Astrocyte (in vitro differentiated cells and primary cell): ENCODE measurements at regions not wholly inside any gene's neighbourhood (a gene's known extent, or its start where the extent isn't known, plus 50 kb on each side); places are given as distances from the start of the nearest gene placed in this dataset.
"Not testable (repeated sequence)": the region's sequence is repeated elsewhere in the genome, so short reads cannot be mapped to it uniquely, and the experiment has no call there.

Experiments used
- DNase-seq: peaks from one replicate; pipeline ENCODE4 v3.0.0-alpha.2; 2010; ENCODE audit warnings: low read depth
- FAIRE-seq: peaks from 2 replicates; lab custom pipeline; 2011; peaks lifted over from hg19 to GRCh38; lab: Jason Lieb, UNC
- H2AFZ ChIP-seq: 2 replicates; pipeline ENCODE4 v1.6.0; 2012; ENCODE audit warnings: low read depth, low read length, inconsistent platforms
- H3K27ac ChIP-seq: 2 replicates; pipeline ENCODE4 v1.5.1; 2011; ENCODE audit warnings: low read depth, low read length, inconsistent platforms
- H3K27me3 ChIP-seq: 2 replicates; pipeline ENCODE4 v1.6.0; 2011; ENCODE audit warnings: low read length, inconsistent platforms; ENCODE audit not compliant: insufficient read depth
- H3K36me3 ChIP-seq: 2 replicates; pipeline ENCODE4 v1.5.1; 2011; ENCODE audit warnings: low read length, inconsistent platforms; ENCODE audit not compliant: insufficient read depth
- H3K4me1 ChIP-seq: 2 replicates; pipeline ENCODE4 v1.5.1; 2011; ENCODE audit warnings: low read length, inconsistent platforms; ENCODE audit not compliant: insufficient read depth
- H3K4me2 ChIP-seq: 2 replicates; pipeline ENCODE4 v1.6.0; 2012; ENCODE audit warnings: low read length, inconsistent platforms
- H3K4me3 ChIP-seq: 2 replicates; pipeline ENCODE4 v1.5.1; 2011; ENCODE audit warnings: low read depth, mild to moderate bottlenecking, low read length, inconsistent platforms; ENCODE audit not compliant: insufficient read depth
- H3K79me2 ChIP-seq: 2 replicates; pipeline ENCODE4 v1.6.0; 2012; ENCODE audit warnings: mild to moderate bottlenecking, low read length, inconsistent platforms; ENCODE audit not compliant: insufficient read depth
- H3K9ac ChIP-seq: 2 replicates; pipeline ENCODE4 v1.6.0; 2012; ENCODE audit warnings: mild to moderate bottlenecking, low read length, inconsistent platforms
- H3K9me3 ChIP-seq: 2 replicates; pipeline ENCODE4 v1.5.1; 2012; ENCODE audit warnings: low read depth, mild to moderate bottlenecking, low read length, inconsistent platforms; ENCODE audit not compliant: insufficient read depth
- H4K20me1 ChIP-seq: 2 replicates; pipeline ENCODE4 v1.6.0; 2012; ENCODE audit warnings: low read length, inconsistent platforms; ENCODE audit not compliant: insufficient read depth
- H3K27ac Mint-ChIP-seq: one replicate; pipeline ENCODE4 v1.8.0; 2021; ENCODE audit warnings: mild to moderate bottlenecking, mixed read lengths; ENCODE audit not compliant: unreplicated experiment
- H3K27me3 Mint-ChIP-seq: one replicate; pipeline ENCODE4 v1.8.0; 2021; ENCODE audit warnings: low read depth, mixed read lengths; ENCODE audit not compliant: unreplicated experiment
- H3K36me3 Mint-ChIP-seq: one replicate; pipeline ENCODE4 v1.8.0; 2021; ENCODE audit warnings: low read depth, mixed read lengths; ENCODE audit not compliant: unreplicated experiment
- H3K4me1 Mint-ChIP-seq: one replicate; pipeline ENCODE4 v1.8.0; 2021; ENCODE audit warnings: low read depth, mixed read lengths; ENCODE audit not compliant: unreplicated experiment
- H3K4me3 Mint-ChIP-seq: one replicate; pipeline ENCODE4 v1.8.0; 2021; ENCODE audit warnings: mild to moderate bottlenecking, moderate library complexity, mixed read lengths; ENCODE audit not compliant: unreplicated experiment
- H3K9me3 Mint-ChIP-seq: one replicate; pipeline ENCODE4 v1.8.0; 2021; ENCODE audit warnings: mild to moderate bottlenecking, mixed read lengths; ENCODE audit not compliant: unreplicated experiment
- EZH2 ChIP-seq: IDR thresholded peaks from 2 replicates; pipeline ENCODE4 v1.6.1; 2012; ENCODE audit warnings: mild to moderate bottlenecking, low read length, inconsistent platforms; ENCODE audit not compliant: insufficient read depth
- TF ChIP-seq, protein P1 (sequence below): IDR thresholded peaks from 2 replicates; pipeline ENCODE4 v1.5.1; 2011; ENCODE audit warnings: low read depth, mild to moderate bottlenecking, inconsistent platforms, low read length, moderate library complexity; ENCODE audit not compliant: insufficient read depth

DNA sequence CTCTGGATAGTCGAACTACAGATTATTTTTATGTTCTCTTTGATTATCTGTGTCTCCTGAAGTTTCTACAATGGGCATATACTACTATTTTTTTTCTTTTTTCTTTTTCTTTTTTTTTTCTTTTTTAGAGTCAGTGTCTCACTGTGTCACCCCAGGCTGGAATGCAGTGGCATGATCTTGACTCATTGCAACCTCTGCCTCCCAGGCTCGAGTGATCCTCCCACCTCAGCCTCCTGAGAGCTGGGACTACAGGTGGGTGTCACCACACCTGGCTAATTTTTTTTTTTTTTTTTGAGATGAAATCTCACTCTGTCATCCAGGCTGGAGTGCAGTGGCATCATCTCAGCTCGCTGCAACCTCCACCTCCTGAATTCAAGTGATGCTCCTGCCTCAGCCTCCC is 250.7 kb upstream of the KAZN start:
- no peaks in the 10 kb centered on the region for H3K9me3 ChIP-seq
- no peaks in the 10 kb centered on the region for H3K79me2 ChIP-seq
- H3K9ac ChIP-seq, result no peak overlapping the region
- Mint-ChIP-seq H3K9me3 (no peaks in the 10 kb centered on the region), H3K27me3 (peaks cover 3% of the 10 kb centered on the region), H3K36me3 (no peaks in the 10 kb centered on the region), H3K4me1 (peaks cover 10% of the 10 kb centered on the region), H3K27ac (no peak overlapping the region), H3K4me3 (no peak overlapping the region)
- H3K4me3 ChIP-seq, result no peak overlapping the region
- H3K27ac ChIP-seq, result no peak overlapping the region
- peaks cover 4% of the 10 kb centered on the region for H3K4me1 ChIP-seq
- H2AFZ ChIP-seq, result no peak overlapping the region
- DNase-seq (no peak), FAIRE-seq (no peak)
- TF ChIP-seq, protein P1, sequence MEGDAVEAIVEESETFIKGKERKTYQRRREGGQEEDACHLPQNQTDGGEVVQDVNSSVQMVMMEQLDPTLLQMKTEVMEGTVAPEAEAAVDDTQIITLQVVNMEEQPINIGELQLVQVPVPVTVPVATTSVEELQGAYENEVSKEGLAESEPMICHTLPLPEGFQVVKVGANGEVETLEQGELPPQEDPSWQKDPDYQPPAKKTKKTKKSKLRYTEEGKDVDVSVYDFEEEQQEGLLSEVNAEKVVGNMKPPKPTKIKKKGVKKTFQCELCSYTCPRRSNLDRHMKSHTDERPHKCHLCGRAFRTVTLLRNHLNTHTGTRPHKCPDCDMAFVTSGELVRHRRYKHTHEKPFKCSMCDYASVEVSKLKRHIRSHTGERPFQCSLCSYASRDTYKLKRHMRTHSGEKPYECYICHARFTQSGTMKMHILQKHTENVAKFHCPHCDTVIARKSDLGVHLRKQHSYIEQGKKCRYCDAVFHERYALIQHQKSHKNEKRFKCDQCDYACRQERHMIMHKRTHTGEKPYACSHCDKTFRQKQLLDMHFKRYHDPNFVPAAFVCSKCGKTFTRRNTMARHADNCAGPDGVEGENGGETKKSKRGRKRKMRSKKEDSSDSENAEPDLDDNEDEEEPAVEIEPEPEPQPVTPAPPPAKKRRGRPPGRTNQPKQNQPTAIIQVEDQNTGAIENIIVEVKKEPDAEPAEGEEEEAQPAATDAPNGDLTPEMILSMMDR, result no peak
- TF ChIP-seq EZH2, result no peak
- H3K27me3 ChIP-seq, result no peaks in the 10 kb centered on the region
- no peaks in the 10 kb centered on the region for H3K36me3 ChIP-seq
- H3K4me2 ChIP-seq, result no peak overlapping the region
- H4K20me1 ChIP-seq, result no peaks in the 10 kb centered on the region

DNA sequence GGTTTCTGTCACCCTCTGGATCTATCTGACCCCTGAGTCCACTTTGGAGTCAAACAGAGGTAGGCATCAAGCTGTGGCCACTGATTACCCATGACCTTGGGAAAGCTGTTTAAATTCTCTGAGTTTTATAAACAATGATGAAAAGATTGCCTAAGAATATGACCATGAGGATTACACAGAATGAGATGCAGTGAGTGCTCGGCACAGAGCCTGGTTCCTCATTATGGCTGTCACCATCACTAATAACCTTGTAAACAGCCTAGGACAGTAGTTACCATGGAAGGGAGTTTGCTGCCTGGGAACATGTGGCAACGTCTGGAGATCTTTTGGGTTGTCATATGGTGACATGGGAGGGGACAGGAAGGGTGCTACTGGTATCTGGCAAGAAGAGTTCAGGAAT is 248.3 kb upstream of the KAZN start:
- Histone ChIP-seq H3K4me2 (no peak overlapping the region), H3K79me2 (no peaks in the 10 kb centered on the region), H4K20me1 (no peaks in the 10 kb centered on the region), H3K27me3 (no peaks in the 10 kb centered on the region), H2AFZ (no peak overlapping the region), H3K4me3 (no peak overlapping the region), H3K9ac (no peak overlapping the region), H3K36me3 (no peaks in the 10 kb centered on the region), H3K27ac (no peak overlapping the region), H3K9me3 (no peaks in the 10 kb centered on the region), H3K4me1 (peaks cover 4% of the 10 kb centered on the region)
- H3K27ac Mint-ChIP-seq, result no peak overlapping the region
- H3K27me3 Mint-ChIP-seq, result peaks cover 3% of the 10 kb centered on the region
- no peak for DNase-seq
- no peaks in the 10 kb centered on the region for H3K36me3 Mint-ChIP-seq
- FAIRE-seq, result no peak
- peaks cover 10% of the 10 kb centered on the region for H3K4me1 Mint-ChIP-seq
- no peaks in the 10 kb centered on the region for H3K9me3 Mint-ChIP-seq
- TF ChIP-seq EZH2, result no peak
- TF ChIP-seq, protein P1, result no peak
- no peak overlapping the region for H3K4me3 Mint-ChIP-seq

DNA sequence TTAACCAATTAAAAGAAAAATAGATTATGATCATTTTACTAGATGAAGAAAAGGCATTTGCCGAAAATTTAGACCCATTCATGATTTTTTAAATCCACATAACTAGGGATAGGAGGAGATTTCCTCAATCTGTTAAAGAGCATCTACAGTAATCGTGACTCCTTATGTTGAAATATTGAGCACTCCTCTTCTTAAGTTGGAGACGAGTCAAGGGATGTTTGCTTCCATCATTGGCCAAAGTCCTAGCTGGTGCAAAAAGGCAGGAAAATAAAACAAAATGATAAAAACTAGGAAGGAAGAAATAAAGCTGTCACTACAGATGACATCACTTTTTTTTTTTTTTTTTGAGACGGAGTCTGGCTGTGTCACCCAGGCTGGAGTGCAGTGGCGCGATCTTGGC is 245.6 kb upstream of the KAZN start:
- H3K36me3 Mint-ChIP-seq, result no peaks in the 10 kb centered on the region
- H3K27ac ChIP-seq, result no peak overlapping the region
- TF ChIP-seq, protein P1, result no peak
- no peak for TF ChIP-seq EZH2
- H3K4me2 ChIP-seq, result no peak overlapping the region
- no peak for DNase-seq
- H3K4me3 Mint-ChIP-seq, result no peak overlapping the region
- no peaks in the 10 kb centered on the region for H4K20me1 ChIP-seq
- H3K4me1 Mint-ChIP-seq, result no peaks in the 10 kb centered on the region
- no peaks in the 10 kb centered on the region for H3K27me3 ChIP-seq
- H3K27me3 Mint-ChIP-seq, result peaks cover 3% of the 10 kb centered on the region
- H3K4me1 ChIP-seq, result no peaks in the 10 kb centered on the region
- H3K9me3 ChIP-seq, result no peaks in the 10 kb centered on the region
- no peak overlapping the region for H3K27ac Mint-ChIP-seq
- H3K9ac ChIP-seq, result no peak overlapping the region
- no peak overlapping the region for H2AFZ ChIP-seq
- H3K9me3 Mint-ChIP-seq, result peaks cover 10% of the 10 kb centered on the region
- H3K36me3 ChIP-seq, result no peaks in the 10 kb centered on the region
- H3K79me2 ChIP-seq, result no peaks in the 10 kb centered on the region
- H3K4me3 ChIP-seq, result no peak overlapping the region
- FAIRE-seq, result no peak

DNA sequence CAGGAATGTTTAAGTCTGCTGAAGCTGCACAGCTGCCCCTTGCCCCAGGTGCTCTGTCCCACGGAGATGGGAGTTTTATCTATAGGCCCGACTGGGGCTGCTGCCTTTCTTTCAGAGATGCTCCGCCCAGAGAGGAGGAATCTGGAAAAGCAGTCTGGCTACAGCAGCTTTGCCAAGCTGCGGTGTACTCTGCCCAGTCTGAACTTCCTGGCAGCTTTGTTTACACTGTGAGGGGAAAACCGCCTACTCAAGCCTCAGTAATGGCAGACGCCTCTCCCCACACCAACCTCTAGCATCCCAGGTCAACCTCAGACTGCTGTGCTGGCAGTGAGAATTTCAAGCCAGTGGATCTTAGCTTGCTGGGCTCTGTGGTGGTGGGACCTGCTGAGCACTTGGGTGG is 237.5 kb upstream of the KAZN start:
- not testable (repeated sequence) for H3K9ac ChIP-seq, FAIRE-seq, H4K20me1 ChIP-seq, H3K4me3 Mint-ChIP-seq, H3K36me3 ChIP-seq, H3K4me2 ChIP-seq, H3K27ac ChIP-seq, H3K27ac Mint-ChIP-seq, H3K4me3 ChIP-seq, H3K4me1 Mint-ChIP-seq, H3K4me1 ChIP-seq, H2AFZ ChIP-seq, H3K9me3 ChIP-seq, H3K36me3 Mint-ChIP-seq, H3K27me3 Mint-ChIP-seq, H3K27me3 ChIP-seq, H3K79me2 ChIP-seq, H3K9me3 Mint-ChIP-seq
- peak; percentile 42 for DNase-seq
